WTC11 (cell line): ENCODE measurements at regions not wholly inside any gene's neighbourhood (a gene's known extent, or its start where the extent isn't known, plus 50 kb on each side); places are given as distances from the start of the nearest gene placed in this dataset.

Experiments used
- CREB1 ChIP-seq: sonication (generic); formaldehyde crosslinking; IDR thresholded peaks from 2 replicates; pipeline ENCODE4 v1.8.0; 2023; ENCODE audit warnings: mild to moderate bottlenecking, missing genetic modification reagents
- MXD4 ChIP-seq: fragments of 250-450 bp; sonication (Bioruptor Pico); IDR thresholded peaks from 2 replicates; pipeline ENCODE4 v1.8.0; 2021; ENCODE audit warnings: mild to moderate bottlenecking, moderate library complexity, borderline replicate concordance
- NR3C1 ChIP-seq: sonication (generic); formaldehyde crosslinking; conservative IDR thresholded peaks from 2 replicates; pipeline ENCODE4 v1.8.1; 2023; ENCODE audit warnings: low read depth, mild to moderate bottlenecking, missing genetic modification reagents
- SP1 ChIP-seq: sonication (generic); formaldehyde crosslinking; conservative IDR thresholded peaks from 2 replicates; pipeline ENCODE4 v1.8.1; 2022; ENCODE audit warnings: missing genetic modification reagents
- TCF7 ChIP-seq: sonication (generic); formaldehyde crosslinking; IDR thresholded peaks from 2 replicates; pipeline ENCODE4 v1.8.0; 2022; ENCODE audit warnings: mild to moderate bottlenecking, low read depth, missing genetic modification reagents, moderate library complexity
- ZBTB21 ChIP-seq: sonication (generic); formaldehyde crosslinking; IDR thresholded peaks from 2 replicates; pipeline ENCODE4 v1.8.1; 2023; ENCODE audit warnings: mild to moderate bottlenecking, missing genetic modification reagents, borderline replicate concordance
- ZNF423 ChIP-seq: fragments of 250-450 bp; sonication (Bioruptor Pico); IDR thresholded peaks from 2 replicates; pipeline ENCODE4 v2.1.2; 2022; ENCODE audit warnings: mild to moderate bottlenecking, moderate library complexity
- TF ChIP-seq, protein P1 (sequence below): fragments of 200-600 bp; IDR thresholded peaks from 2 replicates; pipeline ENCODE4 v1.8.0; 2022; ENCODE audit warnings: antibody characterized with exemption
- TF ChIP-seq, protein P2 (sequence below): sonication (generic); formaldehyde crosslinking; IDR thresholded peaks from 2 replicates; pipeline ENCODE4 v1.8.0; 2022; ENCODE audit warnings: mild to moderate bottlenecking, missing genetic modification reagents

DNA sequence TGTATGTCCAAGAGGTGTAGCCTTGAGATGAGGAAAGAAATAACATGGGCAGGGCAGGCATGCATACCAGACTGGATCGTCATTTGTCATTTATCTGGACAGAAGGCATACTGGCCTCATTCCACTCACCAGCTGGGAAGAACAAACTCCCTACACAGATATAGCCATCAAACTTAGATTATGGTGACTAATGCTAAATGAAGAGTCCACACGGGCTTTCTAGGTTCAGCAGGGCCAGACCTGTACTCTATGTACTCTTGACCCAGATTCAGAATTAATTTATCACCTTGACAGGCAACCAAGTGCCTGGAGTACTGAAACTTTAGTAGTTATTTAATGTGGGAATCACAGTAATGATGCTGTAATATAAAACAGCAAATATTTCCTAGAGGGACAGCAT is 164.3 kb upstream of the IL12A start:
- TF ChIP-seq, protein P1, sequence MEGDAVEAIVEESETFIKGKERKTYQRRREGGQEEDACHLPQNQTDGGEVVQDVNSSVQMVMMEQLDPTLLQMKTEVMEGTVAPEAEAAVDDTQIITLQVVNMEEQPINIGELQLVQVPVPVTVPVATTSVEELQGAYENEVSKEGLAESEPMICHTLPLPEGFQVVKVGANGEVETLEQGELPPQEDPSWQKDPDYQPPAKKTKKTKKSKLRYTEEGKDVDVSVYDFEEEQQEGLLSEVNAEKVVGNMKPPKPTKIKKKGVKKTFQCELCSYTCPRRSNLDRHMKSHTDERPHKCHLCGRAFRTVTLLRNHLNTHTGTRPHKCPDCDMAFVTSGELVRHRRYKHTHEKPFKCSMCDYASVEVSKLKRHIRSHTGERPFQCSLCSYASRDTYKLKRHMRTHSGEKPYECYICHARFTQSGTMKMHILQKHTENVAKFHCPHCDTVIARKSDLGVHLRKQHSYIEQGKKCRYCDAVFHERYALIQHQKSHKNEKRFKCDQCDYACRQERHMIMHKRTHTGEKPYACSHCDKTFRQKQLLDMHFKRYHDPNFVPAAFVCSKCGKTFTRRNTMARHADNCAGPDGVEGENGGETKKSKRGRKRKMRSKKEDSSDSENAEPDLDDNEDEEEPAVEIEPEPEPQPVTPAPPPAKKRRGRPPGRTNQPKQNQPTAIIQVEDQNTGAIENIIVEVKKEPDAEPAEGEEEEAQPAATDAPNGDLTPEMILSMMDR = no peak
- TF ChIP-seq MXD4 (no peak), CREB1 (CRISPR knock-in tag) (no peak), SP1 (CRISPR knock-in tag) (no peak), NR3C1 (CRISPR knock-in tag) (no peak), ZBTB21 (CRISPR knock-in tag) (no peak), ZNF423 (CRISPR knock-in tag) (no peak), TCF7 (no peak)
- TF ChIP-seq, protein P2, sequence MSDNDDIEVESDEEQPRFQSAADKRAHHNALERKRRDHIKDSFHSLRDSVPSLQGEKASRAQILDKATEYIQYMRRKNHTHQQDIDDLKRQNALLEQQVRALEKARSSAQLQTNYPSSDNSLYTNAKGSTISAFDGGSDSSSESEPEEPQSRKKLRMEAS = no peak
